ENCODE measurements at regions not wholly inside any gene's neighbourhood (a gene's known extent, or its start where the extent isn't known, plus 50 kb on each side); places are given as distances from the start of the nearest gene placed in this dataset.
"Not testable (repeated sequence)": the region's sequence is repeated elsewhere in the genome, so short reads cannot be mapped to it uniquely, and the experiment has no call there.

GRCh38 chr3:31091748-31092147, 197.3 kb upstream of the GADL1 start:
- TF ChIP-seq ZNF274 (IDR thresholded peaks at IDR 0.05; ENCODE audit: low read depth, low read length) = no peak
- H3K4me3 ChIP-seq (ENCODE audit: low read length) = no peak overlapping the region

GRCh38 chr3:31092748-31093589, 198.5 kb upstream of the GADL1 start:
- TF ChIP-seq ZNF274 (IDR thresholded peaks at IDR 0.05; ENCODE audit: low read depth, low read length) = no peak
- no peak overlapping the region for H3K4me3 ChIP-seq (ENCODE audit: low read length)

- TF ChIP-seq ZNF274 (IDR thresholded peaks at IDR 0.05; ENCODE audit: low read depth, low read length) = no peak
- H3K4me3 ChIP-seq (ENCODE audit: low read length) = no peak overlapping the region
Observed at GRCh38 chr3:31093606-31094005, 199.1 kb upstream of the GADL1 start.

- no peak overlapping the region for H3K4me3 ChIP-seq (ENCODE audit: low read length)
- no peak for TF ChIP-seq ZNF274 (IDR thresholded peaks at IDR 0.05; ENCODE audit: low read depth, low read length)
Observed at GRCh38 chr3:31094048-31094447, 199.6 kb upstream of the GADL1 start.

- no peak overlapping the region for H3K4me3 ChIP-seq (ENCODE audit: low read length)
- no peak for TF ChIP-seq ZNF274 (IDR thresholded peaks at IDR 0.05; ENCODE audit: low read depth, low read length)
Observed at GRCh38 chr3:31095255-31095654, 200.8 kb upstream of the GADL1 start.

- H3K4me3 ChIP-seq (ENCODE audit: low read length) = no peak overlapping the region
- no peak for TF ChIP-seq ZNF274 (IDR thresholded peaks at IDR 0.05; ENCODE audit: low read depth, low read length)
Observed at GRCh38 chr3:31096661-31097395, 202.4 kb upstream of the GADL1 start.

GRCh38 chr3:31100519-31100918, 206.1 kb upstream of the GADL1 start:
- TF ChIP-seq ZNF274 (IDR thresholded peaks at IDR 0.05; ENCODE audit: low read depth, low read length) = no peak
- no peak overlapping the region for H3K4me3 ChIP-seq (ENCODE audit: low read length)

GRCh38 chr3:31101285-31101684, 206.8 kb upstream of the GADL1 start:
- H3K4me3 ChIP-seq (ENCODE audit: low read length) = not testable (repeated sequence)

GRCh38 chr3:31102196-31102879, 207.9 kb upstream of the GADL1 start:
- TF ChIP-seq ZNF274 (IDR thresholded peaks at IDR 0.05; ENCODE audit: low read depth, low read length) = no peak
- no peak overlapping the region for H3K4me3 ChIP-seq (ENCODE audit: low read length)

- no peak overlapping the region for H3K4me3 ChIP-seq (ENCODE audit: low read length)
- no peak for TF ChIP-seq ZNF274 (IDR thresholded peaks at IDR 0.05; ENCODE audit: low read depth, low read length)
Observed at GRCh38 chr3:31103181-31103580, 208.7 kb upstream of the GADL1 start.

GRCh38 chr3:31103623-31104180, 209.2 kb upstream of the GADL1 start:
- H3K4me3 ChIP-seq (ENCODE audit: low read length) = no peak overlapping the region
- TF ChIP-seq ZNF274 (IDR thresholded peaks at IDR 0.05; ENCODE audit: low read depth, low read length) = no peak

- no peak for TF ChIP-seq ZNF274 (IDR thresholded peaks at IDR 0.05; ENCODE audit: low read depth, low read length)
- no peak overlapping the region for H3K4me3 ChIP-seq (ENCODE audit: low read length)
Observed at GRCh38 chr3:31105011-31105410, 210.6 kb upstream of the GADL1 start.

- TF ChIP-seq ZNF274 (IDR thresholded peaks at IDR 0.05; ENCODE audit: low read depth, low read length) = no peak
- H3K4me3 ChIP-seq (ENCODE audit: low read length) = no peak overlapping the region
Observed at GRCh38 chr3:31105438-31106077, 211.1 kb upstream of the GADL1 start.

GRCh38 chr3:31106204-31106603, 211.7 kb upstream of the GADL1 start:
- no peak for TF ChIP-seq ZNF274 (IDR thresholded peaks at IDR 0.05; ENCODE audit: low read depth, low read length)
- no peak overlapping the region for H3K4me3 ChIP-seq (ENCODE audit: low read length)
